ENCODE measurements at regions not wholly inside any gene's neighbourhood (a gene's known extent, or its start where the extent isn't known, plus 50 kb on each side); places are given as distances from the start of the nearest gene placed in this dataset.

DNA sequence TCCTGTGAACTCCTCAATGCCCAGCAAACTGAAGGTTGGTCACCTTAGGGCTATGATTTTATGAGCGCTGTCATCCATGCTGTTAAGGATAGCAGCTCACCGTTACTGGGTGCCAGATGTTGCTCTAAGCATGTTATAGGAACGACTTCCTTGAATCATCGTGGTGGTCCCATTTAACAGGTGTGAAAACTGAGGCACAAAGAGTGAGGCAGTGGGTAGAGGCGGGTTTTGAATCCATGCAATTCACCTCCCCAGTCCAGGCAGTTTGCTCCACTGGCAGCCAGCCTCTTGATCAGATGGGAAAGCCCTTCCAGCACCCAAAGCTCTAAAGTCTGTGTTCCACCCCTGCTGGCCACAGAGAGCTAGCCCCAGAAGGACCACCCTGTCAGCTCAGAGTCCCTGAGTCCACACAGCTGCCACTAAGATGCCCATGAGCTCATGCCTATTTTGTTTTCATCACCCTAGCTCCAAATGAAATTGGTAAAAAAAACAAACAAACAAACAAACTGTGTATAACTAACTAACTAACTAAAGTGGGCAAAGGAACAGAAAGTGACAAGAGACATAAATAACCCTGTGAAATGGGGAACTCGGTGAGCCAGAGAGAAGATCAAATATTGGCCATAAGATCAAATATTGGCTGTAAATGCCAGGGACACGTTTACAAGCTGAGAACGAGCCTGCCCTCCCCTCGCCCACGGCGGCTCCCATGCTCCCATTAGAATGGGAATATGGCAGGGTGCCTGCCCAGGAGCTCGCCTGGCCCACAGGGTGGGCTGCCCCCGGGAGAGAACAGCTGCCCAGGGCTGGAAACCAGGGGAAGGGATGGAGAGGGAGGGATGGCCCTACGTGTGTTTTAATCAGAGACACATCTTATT, 72.3 kb upstream of the RFLNA start:
- DNase-seq: no peak

DNA sequence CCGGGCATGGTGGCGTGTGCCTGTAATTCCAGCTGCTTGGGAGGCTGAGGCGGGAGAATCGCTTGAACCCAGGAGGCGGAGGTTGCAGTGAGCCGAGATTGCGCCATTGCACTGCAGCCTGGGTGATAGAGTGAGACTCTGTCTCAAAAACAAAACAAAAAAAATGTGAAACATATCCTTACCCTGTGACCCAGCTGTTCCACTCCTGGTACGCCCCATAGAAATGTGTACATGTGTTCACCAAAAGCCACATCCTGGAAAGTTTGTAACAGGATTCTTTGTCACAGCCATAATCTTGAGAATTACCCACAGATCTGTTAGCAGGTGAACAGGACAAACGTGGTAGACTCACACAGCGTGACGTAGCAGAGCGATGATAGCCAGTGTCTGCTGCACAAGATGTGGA, 71.2 kb upstream of the RFLNA start:
- peak in 1 of 5 donors; percentile 45 for DNase-seq

DNA sequence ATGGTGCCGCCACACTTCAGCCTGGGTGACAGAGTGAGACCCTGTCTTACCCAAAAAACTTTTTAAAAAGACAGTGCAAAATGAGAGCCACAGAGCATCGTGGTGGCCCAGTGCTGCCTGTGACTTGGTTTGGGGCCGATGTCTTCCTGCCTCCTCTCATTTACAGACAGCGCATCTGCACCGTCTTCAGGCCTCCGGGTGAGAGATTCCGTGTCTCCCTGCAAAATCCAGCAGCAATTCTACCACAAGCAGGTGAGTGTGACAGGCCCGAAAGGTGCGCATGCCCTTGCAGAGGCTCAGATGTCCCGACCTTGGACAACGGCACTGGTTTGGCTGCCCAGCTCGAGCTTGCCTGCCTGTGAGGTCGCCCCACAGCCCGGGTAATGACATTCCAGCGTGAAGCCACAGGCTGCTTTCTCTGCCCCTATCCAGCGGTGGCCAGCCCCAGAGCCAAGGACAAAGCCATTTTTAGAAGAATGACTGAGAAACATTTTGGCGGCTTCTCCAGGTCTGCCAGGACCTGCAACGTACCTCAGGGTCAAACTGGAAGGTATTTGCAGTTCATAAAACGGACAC, 70.3 kb upstream of the RFLNA start:
- DNase-seq: no peak

DNA sequence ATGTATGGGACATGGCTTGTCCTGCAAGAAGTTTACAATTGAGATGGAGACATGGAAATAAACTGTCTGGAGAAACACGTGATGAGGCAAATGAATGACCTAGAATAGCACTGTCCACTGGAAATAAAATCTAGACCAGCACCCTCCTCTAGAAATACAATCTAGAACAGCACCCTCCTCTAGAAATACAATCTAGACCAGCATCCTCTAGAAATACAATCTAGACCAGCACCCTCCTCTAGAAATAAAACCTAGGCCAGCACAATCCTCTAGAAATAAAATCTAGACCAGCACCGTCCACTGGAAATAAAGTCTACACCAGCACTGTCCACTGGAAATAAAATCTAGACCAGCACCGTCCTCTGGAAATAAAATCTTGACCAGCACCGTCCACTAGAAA, 69.2 kb upstream of the RFLNA start:
- DNase-seq: no peak

DNA sequence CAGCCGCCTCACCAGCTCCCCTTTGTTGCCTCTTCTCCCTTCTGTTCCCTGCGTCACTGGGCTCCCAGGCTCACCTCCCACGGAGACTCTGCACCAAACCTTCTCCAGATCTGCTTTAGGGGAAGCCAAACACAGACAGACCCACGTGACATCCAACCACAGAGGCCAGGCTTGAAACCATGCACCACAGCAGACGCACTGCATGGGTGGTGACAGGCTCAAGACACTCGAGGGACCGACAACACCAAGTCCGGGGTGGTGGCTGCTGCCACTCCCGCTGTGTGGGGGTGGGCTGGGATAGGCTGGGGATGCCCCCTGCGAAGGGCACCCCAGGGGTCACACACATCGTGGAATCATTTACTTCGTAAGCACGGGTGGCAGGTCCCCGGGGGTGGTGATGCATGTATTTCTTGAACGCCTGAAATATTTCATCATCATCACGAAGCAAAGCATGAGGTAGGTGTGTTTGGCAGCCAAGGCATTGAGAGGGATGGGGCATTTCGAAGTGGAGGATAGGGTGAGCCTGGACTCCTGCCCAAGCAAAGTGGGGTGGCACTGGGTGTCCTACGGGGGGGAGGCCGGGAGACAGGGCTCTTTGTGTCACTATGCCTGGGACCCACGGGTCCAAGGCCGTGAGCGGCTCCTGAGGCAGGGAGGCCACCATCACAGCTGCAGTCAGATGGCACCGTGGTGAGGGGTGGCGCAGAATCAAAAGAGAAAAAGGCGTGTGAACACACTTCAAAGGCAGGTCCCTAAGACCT, 66.8 kb upstream of the RFLNA start:
- DNase-seq: no peak

DNA sequence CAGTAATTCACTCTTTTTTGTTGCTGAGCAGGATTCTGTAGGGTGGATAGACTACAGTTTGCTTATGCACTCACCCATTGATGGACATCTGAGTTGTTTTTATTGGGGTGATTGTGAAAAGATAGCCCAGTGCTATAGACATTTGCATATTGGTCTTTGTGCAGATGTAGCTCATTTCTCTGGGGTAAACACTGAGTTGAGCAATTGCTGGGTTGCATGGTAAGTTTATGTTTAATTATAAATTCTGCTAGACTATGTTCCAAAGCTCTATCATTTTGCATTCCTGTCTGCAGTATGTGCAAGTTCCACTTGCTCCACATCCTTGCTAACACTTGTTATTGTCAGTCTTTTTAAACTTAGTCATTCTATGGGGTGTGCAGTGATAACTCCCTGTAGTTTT, 65.4 kb upstream of the RFLNA start:
- no peak for DNase-seq

DNA sequence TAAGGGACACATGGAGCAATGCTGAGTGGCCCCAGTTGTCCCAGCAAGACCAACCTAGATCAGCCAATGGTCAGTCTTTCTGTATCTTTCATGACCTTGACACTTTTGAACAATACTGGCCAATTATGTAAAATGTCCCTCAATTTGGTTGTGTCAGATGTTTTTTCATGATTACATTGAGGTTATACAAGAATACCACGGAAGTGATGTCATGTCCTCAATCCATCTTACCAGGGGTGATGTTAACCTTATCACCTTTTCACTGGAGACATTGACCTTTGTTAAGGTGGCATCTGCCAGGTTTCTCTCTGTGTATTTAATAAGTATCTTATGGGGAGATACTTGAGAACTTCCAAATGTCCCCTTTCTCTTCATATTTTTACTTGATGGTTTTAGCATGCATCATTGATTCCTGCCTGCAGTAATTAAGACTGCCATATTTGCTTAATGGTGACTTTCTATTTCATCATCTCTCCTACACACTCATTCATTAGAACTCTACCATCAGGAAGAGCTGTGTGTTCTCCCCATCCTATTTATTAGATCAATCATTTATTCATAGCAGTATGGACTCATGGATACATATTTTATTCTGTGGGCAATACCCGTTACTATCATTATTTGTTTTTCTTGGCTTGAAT, 64.7 kb upstream of the RFLNA start:
- no peak for DNase-seq

DNA sequence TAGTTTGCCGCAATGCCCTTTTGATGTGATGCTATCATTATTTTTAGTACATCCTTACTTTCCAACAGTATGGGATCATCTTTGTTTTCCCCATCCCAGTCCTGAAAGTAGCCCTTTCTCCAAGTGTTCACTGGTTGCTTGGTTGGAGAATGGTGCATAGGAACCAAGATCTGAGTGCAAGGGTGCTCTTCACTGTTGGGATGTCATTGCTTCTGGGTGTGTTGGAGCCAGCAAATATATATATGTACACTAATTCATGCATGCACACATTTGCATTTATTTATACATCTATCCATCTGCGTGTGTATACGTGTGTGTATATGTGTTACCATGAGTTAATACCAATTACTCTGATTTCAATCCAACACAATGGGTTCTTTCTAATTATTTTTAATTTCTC, 64.1 kb upstream of the RFLNA start:
- no peak for DNase-seq

DNA sequence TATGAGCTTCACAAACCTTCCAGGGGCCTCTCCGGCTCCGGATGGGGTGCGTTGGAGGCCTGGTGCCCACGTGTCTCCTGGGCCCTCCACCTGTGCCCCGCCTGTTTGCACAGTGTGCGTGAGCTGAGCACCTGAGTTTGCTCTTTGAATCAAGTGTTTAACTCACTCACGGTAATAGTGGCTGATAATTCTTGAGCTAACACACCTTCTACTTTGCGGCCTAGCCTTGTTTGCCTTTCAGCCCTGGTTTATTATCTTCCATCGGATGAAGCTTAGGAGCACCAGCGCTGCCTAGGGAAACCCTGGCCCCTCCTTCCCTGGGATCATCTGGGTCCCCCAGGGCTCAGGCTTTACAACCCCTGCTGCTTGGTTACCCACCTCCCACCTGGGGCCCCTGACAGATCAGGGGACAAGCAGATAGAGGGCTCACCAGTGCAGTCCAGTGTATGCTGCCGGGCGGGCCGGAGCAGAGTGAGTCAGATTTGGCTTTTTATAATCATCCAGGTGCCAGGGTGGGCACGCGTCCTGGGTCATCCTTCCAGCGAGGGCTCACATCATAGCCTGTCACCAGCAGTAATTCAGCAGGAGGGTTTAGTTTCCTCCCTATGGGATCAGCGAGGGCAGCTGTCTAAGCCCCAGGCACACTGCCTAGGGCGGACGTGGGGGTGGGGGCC, 62.8 kb upstream of the RFLNA start:
- no peak for DNase-seq

DNA sequence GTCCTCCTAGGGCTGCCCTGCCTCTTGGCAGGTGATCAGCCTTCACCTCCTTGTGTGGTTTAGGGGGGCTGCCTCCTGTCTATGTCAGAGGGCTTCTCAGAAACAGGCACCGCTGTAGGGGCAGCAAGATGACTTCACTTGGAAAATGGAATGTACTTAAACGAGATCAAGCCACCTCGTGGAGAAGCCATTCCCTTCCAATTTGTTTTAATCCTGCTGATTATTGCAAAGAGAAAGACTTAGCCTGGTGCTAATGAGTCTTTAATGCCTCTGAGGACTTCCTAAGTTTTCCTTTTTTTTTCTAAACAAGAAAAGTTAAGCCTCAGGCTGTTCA, 62.3 kb upstream of the RFLNA start:
- DNase-seq: no peak

DNA sequence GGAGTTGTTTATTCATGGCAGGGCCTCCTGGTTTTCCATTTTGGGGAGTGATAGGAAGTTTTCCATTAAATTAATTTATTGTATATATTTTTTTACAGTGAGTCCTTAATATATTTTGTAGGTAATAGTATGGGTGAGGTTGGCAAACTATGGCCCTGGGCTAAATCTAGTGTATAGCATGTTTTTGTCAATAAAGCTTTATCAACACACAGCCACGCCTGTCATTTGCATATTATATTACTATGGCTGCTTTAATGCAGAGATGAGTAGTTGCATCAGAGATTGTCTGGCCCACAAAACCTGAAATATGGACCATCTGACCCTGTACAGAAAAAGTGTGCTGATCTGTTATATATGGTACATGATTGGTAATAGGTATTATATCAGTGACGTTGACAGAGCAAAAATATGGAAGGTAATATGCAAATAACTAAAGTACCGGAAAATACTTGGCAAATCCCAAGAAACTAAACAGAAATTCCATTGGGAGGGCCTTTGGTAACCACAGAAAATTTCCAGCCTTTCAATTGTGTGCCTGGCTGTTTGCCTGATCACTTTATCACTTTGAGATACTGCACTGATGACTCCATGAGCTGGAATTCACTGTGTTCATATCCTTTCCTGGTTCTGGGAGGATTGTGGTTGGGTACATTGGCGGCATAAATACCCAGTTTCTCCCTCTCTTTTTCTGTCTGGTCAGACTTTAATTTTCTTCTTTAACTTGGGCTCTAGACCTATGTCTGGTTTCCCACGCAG, 61.7 kb upstream of the RFLNA start:
- no peak for DNase-seq

DNA sequence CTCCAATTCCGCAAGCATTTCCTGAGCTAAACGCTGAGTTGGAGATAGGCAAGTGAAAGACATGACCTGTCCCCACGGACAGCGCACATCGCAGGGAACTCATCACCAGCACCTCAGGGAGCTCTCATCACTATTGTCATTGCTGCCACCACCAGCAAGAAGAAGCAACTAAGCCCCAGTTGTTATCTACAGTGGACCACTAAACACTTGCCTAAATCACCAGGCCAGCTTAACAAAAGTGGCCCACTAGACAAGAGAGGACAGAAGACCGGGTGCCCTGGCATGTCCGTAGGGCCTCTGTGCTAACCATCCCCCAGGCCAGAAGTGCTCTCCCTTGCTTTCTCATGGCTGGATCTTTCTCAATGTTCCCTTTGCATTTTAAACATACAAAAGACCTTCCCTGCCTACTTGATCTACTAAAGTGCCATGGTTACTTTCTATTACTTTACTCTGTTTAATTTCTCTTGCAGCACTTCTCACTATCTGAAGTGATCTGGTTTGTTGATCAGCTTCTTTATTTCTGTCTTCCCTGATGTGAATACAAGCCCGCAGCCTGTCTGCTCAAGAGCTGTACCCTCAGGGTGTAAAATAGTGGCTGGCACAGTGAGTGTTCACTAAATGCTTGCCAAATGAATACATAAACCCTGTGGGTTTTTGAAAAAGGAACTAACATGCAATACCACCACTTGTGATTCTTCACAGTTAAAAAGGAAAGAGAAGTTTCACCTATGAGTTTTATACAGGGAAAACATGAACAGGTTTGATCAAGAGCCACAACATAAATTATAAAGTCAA, 60.9 kb upstream of the RFLNA start:
- no peak for DNase-seq

DNA sequence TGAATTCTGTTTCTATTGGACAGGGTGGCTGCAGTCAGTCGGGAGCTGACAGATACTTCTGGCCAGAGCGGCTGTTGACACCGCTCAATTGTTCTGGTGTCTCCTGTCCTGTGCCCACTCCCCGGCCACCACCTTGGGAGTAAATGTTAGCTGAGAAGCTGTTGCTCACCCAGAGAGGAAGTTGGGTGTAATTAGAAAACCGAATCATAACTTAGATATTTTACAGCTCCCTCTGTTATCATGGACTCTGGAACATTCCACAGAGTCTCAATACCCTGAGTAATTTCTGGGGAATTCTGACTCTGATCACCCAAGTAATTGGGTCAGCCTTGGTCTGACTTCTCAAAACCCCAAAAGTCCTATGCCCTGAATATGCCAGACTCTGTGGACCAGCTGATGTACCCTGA, 58.3 kb upstream of the RFLNA start:
- DNase-seq: no peak

DNA sequence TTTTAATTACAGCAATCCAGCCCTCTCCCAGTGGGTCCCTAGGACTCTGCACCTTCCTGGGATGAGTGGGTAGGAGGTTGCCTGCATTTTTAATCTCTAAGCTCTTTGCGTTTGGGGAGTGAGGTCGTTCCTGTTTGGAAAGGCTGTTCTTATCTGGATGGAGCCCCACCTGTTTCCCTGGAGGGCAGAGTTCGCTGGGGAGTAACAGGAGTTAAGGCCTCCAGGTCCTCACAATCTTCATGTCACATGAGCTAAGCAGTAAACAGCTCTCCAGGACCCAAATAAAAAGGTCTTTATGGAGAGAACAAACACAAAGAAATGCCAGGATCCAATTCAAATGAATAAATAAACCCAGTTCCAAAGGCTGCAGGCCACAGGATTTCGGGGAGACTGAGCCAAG, 56.0 kb upstream of the RFLNA start:
- no peak for DNase-seq

DNA sequence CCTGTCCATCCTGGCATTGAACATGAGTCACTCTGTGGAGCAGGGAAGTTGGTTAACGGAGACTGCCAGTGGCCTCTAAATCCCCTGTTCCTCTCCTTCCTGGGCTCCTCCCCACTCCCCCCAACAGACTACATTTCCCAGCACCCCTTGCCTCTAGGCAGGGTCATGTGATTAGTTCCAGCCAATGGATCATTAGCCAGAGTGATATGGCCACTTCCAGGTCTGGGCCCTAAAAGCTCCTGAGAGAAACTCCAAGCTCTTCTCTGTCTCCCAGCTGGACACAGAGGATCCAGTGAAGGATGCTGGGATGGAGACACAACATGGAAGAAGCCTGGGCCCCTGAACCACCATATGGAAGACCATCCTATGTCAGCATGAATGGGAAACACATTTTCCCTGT, 54.4 kb upstream of the RFLNA start:
- no peak for DNase-seq

DNA sequence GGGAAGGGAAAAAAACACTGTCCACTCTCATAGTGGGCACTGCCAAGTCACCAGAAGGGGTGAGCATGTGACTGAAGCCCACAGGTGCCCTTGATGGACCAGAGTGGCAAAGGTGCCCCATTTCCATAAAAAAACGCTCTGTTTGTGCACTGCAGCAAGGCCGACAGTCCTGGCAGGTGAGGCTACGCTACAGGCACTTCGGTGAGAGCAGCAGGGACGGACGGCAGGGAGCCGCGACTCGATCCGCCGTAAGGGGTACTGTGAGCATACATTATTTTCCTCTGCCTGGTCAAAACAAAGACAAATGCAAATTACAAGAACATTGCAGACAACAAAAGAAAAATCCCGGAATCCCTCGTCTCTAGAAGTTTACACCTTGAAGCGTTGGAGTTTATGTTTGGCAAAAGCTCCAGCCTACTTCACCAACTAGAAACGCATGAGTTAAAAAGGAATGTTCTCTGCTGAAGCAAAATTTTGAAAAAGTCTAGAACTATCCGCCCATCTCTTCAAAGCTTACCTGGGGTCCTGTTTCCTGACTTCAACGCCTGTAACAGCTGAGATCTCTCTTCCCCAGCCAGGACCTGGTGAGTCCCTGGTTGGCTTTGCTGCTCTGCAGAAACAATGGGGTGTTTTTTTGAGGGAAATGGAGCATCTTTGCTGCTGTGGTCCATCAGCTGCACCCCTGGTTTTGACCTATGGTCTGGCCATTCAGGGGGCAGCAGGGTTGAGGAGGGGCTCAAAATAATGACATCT, 52.9 kb upstream of the RFLNA start:
- DNase-seq: no peak

DNA sequence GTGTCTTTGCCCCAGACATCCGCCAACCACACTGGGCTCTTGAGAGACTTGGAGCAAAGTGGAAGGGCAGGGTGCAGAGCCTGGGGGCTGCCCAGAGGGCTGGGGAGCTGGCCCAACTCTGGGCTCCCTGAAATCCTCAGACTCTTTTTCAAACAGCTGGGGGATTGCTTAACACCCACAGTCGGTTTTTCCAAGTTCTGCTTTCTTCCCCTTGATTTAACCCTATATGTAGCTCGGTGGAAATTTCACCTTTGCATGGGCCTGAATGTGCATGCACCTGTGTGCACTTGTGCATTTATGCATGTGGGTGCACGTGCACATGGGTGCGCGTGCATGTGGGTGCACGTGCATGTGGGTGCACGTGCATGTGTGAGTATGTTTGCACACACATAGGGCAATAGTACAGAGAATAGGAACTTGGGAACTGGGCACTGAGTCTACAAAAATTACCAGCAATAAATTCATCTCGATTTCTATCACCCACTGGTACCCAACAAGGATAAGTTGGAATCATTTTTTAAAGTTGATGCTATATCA, 52.3 kb upstream of the RFLNA start:
- DNase-seq: no peak

DNA sequence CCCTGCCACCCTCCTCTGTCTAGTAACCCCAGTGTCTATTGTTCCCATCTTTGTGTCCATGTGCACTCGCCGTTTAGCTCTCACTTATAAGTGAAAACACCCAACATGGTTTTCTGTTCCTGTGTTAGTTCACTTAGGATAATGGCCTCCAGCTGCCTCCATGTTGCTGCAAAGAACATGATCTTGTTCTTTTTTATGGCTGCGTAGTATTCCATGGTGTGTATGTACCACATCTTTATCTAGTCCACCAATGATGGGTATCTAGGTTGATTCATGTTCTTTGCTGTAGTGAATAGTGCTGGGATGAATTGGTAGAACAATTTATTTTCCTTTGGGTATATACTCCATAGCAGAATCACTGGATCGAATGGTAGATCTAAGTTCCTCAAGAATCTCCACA, 51.0 kb upstream of the RFLNA start:
- DNase-seq: no peak
